HCT116 (cell line): ENCODE measurements at regions not wholly inside any gene's neighbourhood (a gene's known extent, or its start where the extent isn't known, plus 50 kb on each side); places are given as distances from the start of the nearest gene placed in this dataset.

Source experiments
- ATAC-seq: fragments of 200-7000 bp; cut with Tn5 transposase; 2 replicates; pipeline ENCODE4 v1.9.1; 2020; ENCODE audit warnings: mild to moderate bottlenecking, moderate library complexity
- BruUV-seq: library from RNA; stranded (reverse); fragments of 400-500 nt; replicated peaks from 2 replicates; lab custom pipeline; 2021; lab: Mats Ljungman, UMichigan
- CTCF ChIA-PET: fragments of 300-600 bp; sonication (Branson Sonifier 250); formaldehyde crosslinking; loops from one replicate; lab custom pipeline; 2021; ENCODE audit warnings: antibody characterized with exemption; lab: Charles Lee
- POLR2A ChIA-PET: fragments of 300-600, 350-600 bp; sonication (Branson Sonifier 250); formaldehyde crosslinking; loops from one replicate; lab custom pipeline; 2021; ENCODE audit warnings: antibody characterized with exemption; lab: Charles Lee
- RAD21 ChIA-PET, 2 experiments: fragments of 300-600 bp; sonication (Branson Sonifier 250); formaldehyde crosslinking; loops; one replicate each; lab custom pipeline; 2023; ENCODE audit warnings: low total read pairs in 2 of 2; ENCODE audit not compliant: uncharacterized antibody in 2 of 2, unreplicated experiment in 2 of 2, low non-redundant PET in 1 of 2; lab: Charles Lee
- DNase-seq: peaks from one replicate; pipeline ENCODE4 v3.0.0-alpha.2; 2010; ENCODE audit warnings: low read depth, low spot score
- H2AFZ ChIP-seq: fragments of 200-600 bp; shearing (Covaris generic), sonication (generic); 2 replicates; pipeline ENCODE4 v1.6.1; 2017; ENCODE audit warnings: low read depth, mixed run types, mixed read lengths, antibody characterized with exemption, low read length; ENCODE audit not compliant: poor library complexity, severe bottlenecking
- H3K27ac ChIP-seq: 2 replicates; pipeline ENCODE4 v1.5.1; 2012; ENCODE audit warnings: low read depth, low read length
- H3K27me3 ChIP-seq: fragments of 200-600 bp; sonication (generic); 2 replicates; pipeline ENCODE4 v1.6.1; 2016; ENCODE audit warnings: mixed run types, low read length, mixed read lengths; ENCODE audit not compliant: insufficient read depth
- H3K36me3 ChIP-seq, 2 experiments: fragments of 200-500 bp in 1 of 2; fragments of 200-600 bp in 1 of 2; sonication (Bioruptor generic) in 1 of 2; sonication (generic) in 1 of 2; 2 replicates each; pipeline versions ENCODE4 v1.5.1 to v1.6.1; 2014 to 2016; ENCODE audit warnings: low read length in 2 of 2, inconsistent platforms in 1 of 2, mixed read lengths in 1 of 2, mixed run types in 1 of 2; ENCODE audit not compliant: insufficient read depth in 2 of 2, control insufficient read depth in 1 of 2
- H3K4me1 ChIP-seq, 2 experiments: fragments of 200-600 bp in 1 of 2; sonication (generic) in 1 of 2; 2 replicates each; pipeline versions ENCODE4 v1.5.1 to v1.6.1; 2012 to 2017; ENCODE audit warnings: low read length in 2 of 2, inconsistent platforms in 1 of 2, mild to moderate bottlenecking in 1 of 2, mixed read lengths in 1 of 2, mixed run types in 1 of 2, moderate library complexity in 1 of 2; ENCODE audit not compliant: insufficient read depth in 2 of 2, control insufficient read depth in 1 of 2
- H3K4me2 ChIP-seq: fragments of 200-600 bp; sonication (generic); 2 replicates; pipeline ENCODE4 v1.6.1; 2017; ENCODE audit warnings: mixed run types, low read length, mixed read lengths
- H3K4me3 ChIP-seq, 2 experiments: fragments of 200-600 bp in 1 of 2; sonication (generic) in 1 of 2; replicated peaks in 1 of 2; 2 replicates each; pipeline ENCODE4 v1.5.1; 2011 to 2016; ENCODE audit warnings: low read length in 2 of 2, control low read depth in 1 of 2, low read depth in 1 of 2, mild to moderate bottlenecking in 1 of 2, mixed read lengths in 1 of 2, mixed run types in 1 of 2
- H3K79me2 ChIP-seq: fragments of 200-600 bp; sonication (generic); 2 replicates; pipeline ENCODE4 v1.6.1; 2017; ENCODE audit warnings: mild to moderate bottlenecking, mixed run types, low read length, moderate library complexity, mixed read lengths; ENCODE audit not compliant: insufficient read depth
- H3K9ac ChIP-seq: fragments of 200-600 bp; sonication (generic); 2 replicates; pipeline ENCODE4 v1.6.1; 2016; ENCODE audit warnings: low read length, mixed read lengths
- H3K9me2 ChIP-seq: fragments of 200-600 bp; sonication (generic), shearing (Covaris generic); 2 replicates; pipeline ENCODE4 v1.6.1; 2017; ENCODE audit warnings: mixed run types, mild to moderate bottlenecking, moderate library complexity; ENCODE audit not compliant: insufficient read depth
- H3K9me3 ChIP-seq, 2 experiments: fragments of 200-500 bp in 1 of 2; fragments of 200-600 bp in 1 of 2; sonication (Bioruptor generic) in 1 of 2; sonication (generic) in 1 of 2; 2 replicates each; pipeline ENCODE4 v1.6.1; 2014 to 2017; ENCODE audit warnings: low read length in 2 of 2, mixed read lengths in 2 of 2, inconsistent platforms in 1 of 2, low read depth in 1 of 2, mild to moderate bottlenecking in 1 of 2, mixed run types in 1 of 2, moderate library complexity in 1 of 2; ENCODE audit not compliant: control insufficient read depth in 1 of 2, insufficient read depth in 1 of 2
- H4K20me1 ChIP-seq: fragments of 200-600 bp; sonication (generic), shearing (Covaris generic); 2 replicates; pipeline ENCODE4 v1.6.1; 2017; ENCODE audit warnings: mixed run types, mild to moderate bottlenecking, moderate library complexity; ENCODE audit not compliant: insufficient read depth
- CBX3 ChIP-seq: IDR thresholded peaks from 2 replicates; pipeline ENCODE4 v1.6.1; 2012; ENCODE audit warnings: low read depth
- CEBPB ChIP-seq: IDR thresholded peaks from 2 replicates; pipeline ENCODE4 v1.6.1; 2012; ENCODE audit warnings: low read depth
- CTCF ChIP-seq, 3 experiments: fragments of 200-600 bp in 1 of 3; sonication (generic) in 1 of 3; IDR thresholded peaks in 2 of 3; conservative IDR thresholded peaks in 1 of 3; 2 replicates each; pipeline ENCODE4 v1.5.1; 2012 to 2017; ENCODE audit warnings: low read depth in 2 of 3, low read length in 2 of 3, antibody characterized with exemption in 1 of 3, borderline replicate concordance in 1 of 3, control low read depth in 1 of 3, mild to moderate bottlenecking in 1 of 3, mixed read lengths in 1 of 3, mixed run types in 1 of 3, moderate library complexity in 1 of 3; ENCODE audit not compliant: insufficient read depth in 1 of 3
- EGR1 ChIP-seq: IDR thresholded peaks from 2 replicates; pipeline ENCODE4 v1.6.1; 2012; ENCODE audit warnings: low read depth
- ELF1 ChIP-seq: IDR thresholded peaks from 2 replicates; pipeline ENCODE4 v1.6.1; 2012; ENCODE audit warnings: low read depth, borderline replicate concordance
- EZH2phosphoT487 ChIP-seq: fragments of 200-600 bp; IDR thresholded peaks from 2 replicates; pipeline ENCODE4 v1.6.1; 2018; ENCODE audit warnings: antibody characterized with exemption, borderline replicate concordance
- JUND ChIP-seq: IDR thresholded peaks from 2 replicates; pipeline ENCODE4 v1.6.1; 2012
- MAX ChIP-seq: IDR thresholded peaks from 2 replicates; pipeline ENCODE4 v1.6.1; 2012
- RAD21 ChIP-seq: IDR thresholded peaks from 2 replicates; pipeline ENCODE4 v1.6.1; 2012; ENCODE audit warnings: low read depth, mild to moderate bottlenecking
- REST ChIP-seq: IDR thresholded peaks from 2 replicates; pipeline ENCODE4 v1.6.1; 2012; ENCODE audit warnings: low read depth
- SIN3A ChIP-seq: IDR thresholded peaks from 2 replicates; pipeline ENCODE4 v1.6.1; 2012; ENCODE audit warnings: low read depth
- SP1 ChIP-seq: IDR thresholded peaks from 2 replicates; pipeline ENCODE4 v1.6.1; 2012; ENCODE audit warnings: low read depth
- SRF ChIP-seq: IDR thresholded peaks from 2 replicates; pipeline ENCODE4 v1.6.1; 2012; ENCODE audit warnings: low read depth
- TCF7L2 ChIP-seq: IDR thresholded peaks from 2 replicates; pipeline ENCODE4 v1.7.0; 2011; ENCODE audit warnings: borderline replicate concordance, inconsistent platforms; ENCODE audit not compliant: insufficient read depth, insufficient read length; ENCODE audit errors: extremely low read depth
- ZNF274 ChIP-seq: fragments of 200-500 bp; sonication (Bioruptor generic); IDR thresholded peaks from 2 replicates; pipeline ENCODE4 v1.6.1; 2014; ENCODE audit warnings: mild to moderate bottlenecking, low read depth, low read length, inconsistent platforms
- intact Hi-C: fragments of 100-400 bp; cut with micrococcal nuclease; formaldehyde crosslinking; loops from 2 replicates; pipeline ENCODE4 v1.10.0; 2022

GRCh38 chr10:31721096-31721495 is 207.5 kb downstream of the ARHGAP12 start:
- Histone ChIP-seq H4K20me1 (no peaks in the 10 kb centered on the region), H3K4me1 (no peaks in the 10 kb centered on the region), H3K4me2 (no peak overlapping the region), H3K4me3 (no peak overlapping the region), H3K36me3 (no peaks in the 10 kb centered on the region), H3K27me3 (no peaks in the 10 kb centered on the region), H2AFZ (no peak overlapping the region), H3K9ac (no peak overlapping the region), H3K9me2 (no peaks in the 10 kb centered on the region), H3K27ac (no peak overlapping the region), H3K79me2 (no peaks in the 10 kb centered on the region), H3K9me3 (no peaks in the 10 kb centered on the region)
- POLR2A ChIA-PET, result no interaction called here
- BruUV-seq, result no TSS peak
- RAD21 ChIA-PET, result no interaction called here
- DNase-seq (no peak), ATAC-seq (no peak)
- TF ChIP-seq EGR1 (no peak), ZNF274 (no peak), TCF7L2 (no peak), CBX3 (no peak), CEBPB (no peak), SIN3A (no peak), CTCF (IDR thresholded peaks at IDR 0.05 in 2 of 3, conservative IDR thresholded peaks at IDR 0.05 in 1 of 3; ENCODE audit: borderline replicate concordance in 1 of 3, insufficient read depth in 1 of 3, low read depth in 2 of 3, low read length in 2 of 3) (no peak), MAX (no peak), SP1 (no peak), ELF1 (no peak), SRF (no peak), RAD21 (no peak), EZH2phosphoT487 (no peak), JUND (no peak), REST (no peak)
- intact Hi-C loops, result no loop called here
- CTCF ChIA-PET, result no interaction called here
